SK-N-SH (cell line): ENCODE measurements at regions not wholly inside any gene's neighbourhood (a gene's known extent, or its start where the extent isn't known, plus 50 kb on each side); places are given as distances from the start of the nearest gene placed in this dataset.

Experiments used
- CTCF ChIA-PET: fragments of 300-600, 350-600 bp; formaldehyde crosslinking; extraction: SDS; loops from one replicate; lab custom pipeline; 2021; lab: Yijun Ruan, JAX
- POLR2A ChIA-PET: fragments of 350-600 bp; sonication (Branson Sonifier 250); formaldehyde crosslinking; extraction: SDS; loops from one replicate; lab custom pipeline; 2020; ENCODE audit warnings: antibody characterized with exemption, inconsistent platforms; lab: Yijun Ruan, JAX
- DNase-seq: peaks from one replicate; pipeline ENCODE4 v3.0.0; 2012
- H2AFZ ChIP-seq: fragments of 200-600 bp; sonication (generic); 2 replicates; pipeline ENCODE4 v1.8.1; 2016; ENCODE audit warnings: antibody characterized with exemption, mild to moderate bottlenecking, low read depth
- H3F3A ChIP-seq: fragments of 200-600 bp; sonication (generic); replicated peaks from 2 replicates; pipeline ENCODE3; 2016; ENCODE audit warnings: antibody characterized with exemption, mild to moderate bottlenecking; ENCODE audit not compliant: insufficient read depth
- H3K27ac ChIP-seq, 2 experiments: fragments of 200-500 bp in 1 of 2; fragments of 200-600 bp in 1 of 2; sonication (Bioruptor generic) in 1 of 2; sonication (generic), shearing (Covaris generic) in 1 of 2; 2 replicates each; pipeline versions ENCODE4 v1.5.1 to v1.6.1; 2014 to 2016; ENCODE audit warnings: low read depth in 2 of 2, inconsistent platforms in 1 of 2, low read length in 1 of 2, mild to moderate bottlenecking in 1 of 2, mixed read lengths in 1 of 2
- H3K27me3 ChIP-seq: fragments of 200-600 bp; sonication (generic), shearing (Covaris generic); 2 replicates; pipeline ENCODE4 v1.6.1; 2016; ENCODE audit warnings: mixed run types; ENCODE audit not compliant: insufficient read depth
- H3K36me3 ChIP-seq, 2 experiments: fragments of 200-500 bp in 1 of 2; fragments of 200-600 bp in 1 of 2; sonication (Bioruptor generic) in 1 of 2; sonication (generic) in 1 of 2; replicated peaks in 1 of 2; 2 replicates each; pipeline versions ENCODE3 to v1.5.1; 2014 to 2016; ENCODE audit warnings: low read length in 1 of 2, mild to moderate bottlenecking in 1 of 2; ENCODE audit not compliant: insufficient read depth in 2 of 2, control insufficient read depth in 1 of 2
- H3K4me1 ChIP-seq, 2 experiments: fragments of 200-500 bp in 1 of 2; fragments of 200-600 bp in 1 of 2; sonication (Bioruptor generic) in 1 of 2; sonication (generic), shearing (Covaris generic) in 1 of 2; 2 replicates each; pipeline versions ENCODE4 v1.5.1 to v1.6.1; 2014 to 2016; ENCODE audit warnings: low read depth in 1 of 2, low read length in 1 of 2, mixed run types in 1 of 2; ENCODE audit not compliant: insufficient read depth in 2 of 2, control insufficient read depth in 1 of 2
- H3K4me2 ChIP-seq: fragments of 200-600 bp; sonication (generic), shearing (Covaris generic); 2 replicates; pipeline ENCODE4 v1.6.1; 2017; ENCODE audit warnings: mixed run types
- H3K4me3 ChIP-seq, 2 experiments: fragments of 200-500 bp in 1 of 2; fragments of 200-600 bp in 1 of 2; sonication (Bioruptor generic) in 1 of 2; sonication (generic), shearing (Covaris generic) in 1 of 2; 2 replicates each; pipeline versions ENCODE4 v1.5.1 to v1.8.1; 2014 to 2016; ENCODE audit warnings: low read depth in 2 of 2, inconsistent platforms in 1 of 2, low read length in 1 of 2, mild to moderate bottlenecking in 1 of 2, mixed read lengths in 1 of 2, moderate library complexity in 1 of 2
- H3K79me2 ChIP-seq: fragments of 200-600 bp; sonication (generic); 2 replicates; pipeline ENCODE4 v1.8.1; 2017; ENCODE audit warnings: mild to moderate bottlenecking; ENCODE audit not compliant: insufficient read depth
- H3K9ac ChIP-seq: fragments of 200-600 bp; sonication (generic); 2 replicates; pipeline ENCODE4 v1.6.1; 2017; ENCODE audit warnings: mixed run types
- H3K9me2 ChIP-seq: fragments of 200-600 bp; sonication (generic); 2 replicates; pipeline ENCODE4 v1.6.1; 2017; ENCODE audit warnings: mixed run types
- H3K9me3 ChIP-seq: fragments of 200-600 bp; sonication (generic); 2 replicates; pipeline ENCODE4 v1.6.1; 2017; ENCODE audit warnings: mixed run types, mild to moderate bottlenecking, moderate library complexity
- H4K20me1 ChIP-seq: fragments of 200-600 bp; sonication (generic); 2 replicates; pipeline ENCODE4 v1.6.1; 2017; ENCODE audit warnings: mild to moderate bottlenecking, mixed run types; ENCODE audit not compliant: insufficient read depth
- CHD2 ChIP-seq: fragments of 150-350 bp; IDR thresholded peaks from 2 replicates; pipeline ENCODE4 v1.6.1; 2018; ENCODE audit warnings: low read length; ENCODE audit not compliant: partially characterized antibody
- GATA2 ChIP-seq: sonication (generic); formaldehyde crosslinking; IDR thresholded peaks from 2 replicates; pipeline ENCODE4 v1.5.0; 2020; ENCODE audit warnings: mild to moderate bottlenecking, missing genetic modification reagents
- JUND ChIP-seq: IDR thresholded peaks from 2 replicates; pipeline ENCODE4 v1.4.0; 2012
- MEF2A ChIP-seq: IDR thresholded peaks from 2 replicates; pipeline ENCODE4 v1.4.0; 2012; ENCODE audit warnings: low read depth, borderline replicate concordance
- MXI1 ChIP-seq: IDR thresholded peaks from 2 replicates; pipeline ENCODE4 v1.6.1; 2012; ENCODE audit warnings: mild to moderate bottlenecking, low read depth, low read length, improper control_type of control experiment
- NRF1 ChIP-seq: IDR thresholded peaks from 2 replicates; pipeline ENCODE4 v1.6.1; 2012; ENCODE audit warnings: low read depth, mild to moderate bottlenecking, low read length
- RFX5 ChIP-seq: IDR thresholded peaks from 2 replicates; pipeline ENCODE4 v1.6.1; 2012; ENCODE audit warnings: mild to moderate bottlenecking, improper control_type of control experiment, low read length
- SIN3A ChIP-seq: IDR thresholded peaks from 2 replicates; pipeline ENCODE4 v1.6.1; 2012; ENCODE audit warnings: low read depth, mild to moderate bottlenecking, low read length, moderate library complexity, borderline replicate concordance
- SMC3 ChIP-seq: IDR thresholded peaks from 2 replicates; pipeline ENCODE4 v1.6.1; 2012; ENCODE audit warnings: low read depth, low read length, improper control_type of control experiment
- TCF12 ChIP-seq: IDR thresholded peaks from 2 replicates; pipeline ENCODE4 v1.4.0; 2012
- USF2 ChIP-seq: fragments of 150-350 bp; IDR thresholded peaks from 2 replicates; pipeline ENCODE4 v1.6.1; 2017; ENCODE audit warnings: antibody characterized with exemption, low read length, low read depth, borderline replicate concordance
- YY1 ChIP-seq: IDR thresholded peaks from 2 replicates; pipeline ENCODE4 v1.4.0; 2012; ENCODE audit warnings: low read depth, mild to moderate bottlenecking
- WGBS: methylation state at CpG from one replicate; pipeline ENCODE4 v1.1.6; 2017; ENCODE audit warnings: low lambda C conversion rate; 5-methylcytosine and 5-hydroxymethylcytosine counted together
- TF ChIP-seq, protein P1 (sequence below): IDR thresholded peaks from 2 replicates; pipeline ENCODE4; 2012
- TF ChIP-seq, protein P2 (sequence below): IDR thresholded peaks from 2 replicates; pipeline ENCODE4 v1.6.1; 2012; ENCODE audit warnings: mild to moderate bottlenecking, low read depth, low read length, moderate library complexity
- TF ChIP-seq, protein P3 (sequence below): IDR thresholded peaks from 2 replicates; pipeline ENCODE4 v1.4.0; 2012; ENCODE audit warnings: low read depth, borderline replicate concordance

GRCh38 chr18:55152801-55153200 lies 193.5 kb upstream of the CCDC68 start:
- no peaks in the 10 kb centered on the region for H3K27me3 ChIP-seq
- no peaks in the 10 kb centered on the region for H4K20me1 ChIP-seq
- TF ChIP-seq, protein P1, sequence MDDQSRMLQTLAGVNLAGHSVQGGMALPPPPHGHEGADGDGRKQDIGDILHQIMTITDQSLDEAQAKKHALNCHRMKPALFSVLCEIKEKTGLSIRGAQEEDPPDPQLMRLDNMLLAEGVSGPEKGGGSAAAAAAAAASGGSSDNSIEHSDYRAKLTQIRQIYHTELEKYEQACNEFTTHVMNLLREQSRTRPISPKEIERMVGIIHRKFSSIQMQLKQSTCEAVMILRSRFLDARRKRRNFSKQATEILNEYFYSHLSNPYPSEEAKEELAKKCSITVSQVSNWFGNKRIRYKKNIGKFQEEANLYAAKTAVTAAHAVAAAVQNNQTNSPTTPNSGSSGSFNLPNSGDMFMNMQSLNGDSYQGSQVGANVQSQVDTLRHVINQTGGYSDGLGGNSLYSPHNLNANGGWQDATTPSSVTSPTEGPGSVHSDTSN: peak; percentile 53
- TF ChIP-seq MEF2A: no peak
- TF ChIP-seq CHD2: no peak
- no peak for TF ChIP-seq USF2
- peak; percentile 58; the same call in 1 of the 2 replicates for TF ChIP-seq YY1
- no peak for TF ChIP-seq GATA2 (CRISPR knock-in tag)
- no peak for TF ChIP-seq SMC3
- TF ChIP-seq RFX5: no peak
- TF ChIP-seq, protein P2, sequence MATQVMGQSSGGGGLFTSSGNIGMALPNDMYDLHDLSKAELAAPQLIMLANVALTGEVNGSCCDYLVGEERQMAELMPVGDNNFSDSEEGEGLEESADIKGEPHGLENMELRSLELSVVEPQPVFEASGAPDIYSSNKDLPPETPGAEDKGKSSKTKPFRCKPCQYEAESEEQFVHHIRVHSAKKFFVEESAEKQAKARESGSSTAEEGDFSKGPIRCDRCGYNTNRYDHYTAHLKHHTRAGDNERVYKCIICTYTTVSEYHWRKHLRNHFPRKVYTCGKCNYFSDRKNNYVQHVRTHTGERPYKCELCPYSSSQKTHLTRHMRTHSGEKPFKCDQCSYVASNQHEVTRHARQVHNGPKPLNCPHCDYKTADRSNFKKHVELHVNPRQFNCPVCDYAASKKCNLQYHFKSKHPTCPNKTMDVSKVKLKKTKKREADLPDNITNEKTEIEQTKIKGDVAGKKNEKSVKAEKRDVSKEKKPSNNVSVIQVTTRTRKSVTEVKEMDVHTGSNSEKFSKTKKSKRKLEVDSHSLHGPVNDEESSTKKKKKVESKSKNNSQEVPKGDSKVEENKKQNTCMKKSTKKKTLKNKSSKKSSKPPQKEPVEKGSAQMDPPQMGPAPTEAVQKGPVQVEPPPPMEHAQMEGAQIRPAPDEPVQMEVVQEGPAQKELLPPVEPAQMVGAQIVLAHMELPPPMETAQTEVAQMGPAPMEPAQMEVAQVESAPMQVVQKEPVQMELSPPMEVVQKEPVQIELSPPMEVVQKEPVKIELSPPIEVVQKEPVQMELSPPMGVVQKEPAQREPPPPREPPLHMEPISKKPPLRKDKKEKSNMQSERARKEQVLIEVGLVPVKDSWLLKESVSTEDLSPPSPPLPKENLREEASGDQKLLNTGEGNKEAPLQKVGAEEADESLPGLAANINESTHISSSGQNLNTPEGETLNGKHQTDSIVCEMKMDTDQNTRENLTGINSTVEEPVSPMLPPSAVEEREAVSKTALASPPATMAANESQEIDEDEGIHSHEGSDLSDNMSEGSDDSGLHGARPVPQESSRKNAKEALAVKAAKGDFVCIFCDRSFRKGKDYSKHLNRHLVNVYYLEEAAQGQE: no peak
- TF ChIP-seq JUND: peak; percentile 37
- 0 out of 2 replicates have a peak, but pooled peaks have one; percentile 20 for TF ChIP-seq TCF12
- no peak for TF ChIP-seq NRF1
- no peak for TF ChIP-seq SIN3A
- no peak overlapping the region for H3K4me2 ChIP-seq
- no peaks in the 10 kb centered on the region for H3K79me2 ChIP-seq
- H3K4me1 ChIP-seq: no peaks in the 10 kb centered on the region
- peak overlapping the region; percentile 12; the same call in 1 of the 2 replicates for H2AFZ ChIP-seq
- H3K36me3 ChIP-seq: no peaks in the 10 kb centered on the region
- ChIA-PET POLR2A (no interaction called here), CTCF (interaction anchor here (1.3 kb wide), 1 partner anchor 13 kb away, joined by 3 read pairs; no protein-coding TSS in a partner anchor)
- no peaks in the 10 kb centered on the region for H3K9me2 ChIP-seq
- WGBS: 13% methylated on average over 1 of the region's 1 CpG
- H3K4me3 ChIP-seq: no peak overlapping the region
- H3F3A ChIP-seq: peaks cover 3% of the 10 kb centered on the region
- no peak overlapping the region for H3K27ac ChIP-seq
- no peak for DNase-seq
- no peak overlapping the region for H3K9ac ChIP-seq
- no peaks in the 10 kb centered on the region for H3K9me3 ChIP-seq

- POLR2A ChIA-PET: no interaction called here
- H3K36me3 ChIP-seq: no peaks in the 10 kb centered on the region
Measured at GRCh38 chr18:55149994-55150393, 190.7 kb upstream of the CCDC68 start.

More at GRCh38 chr18:55149994-55150393, 190.7 kb upstream of the CCDC68 start:
- H3K9ac ChIP-seq: no peak overlapping the region
- H3K9me3 ChIP-seq: no peaks in the 10 kb centered on the region
- DNase-seq: no peak
- WGBS: 88% methylated on average over 6 of the region's 6 CpGs
- H3K4me2 ChIP-seq: no peak overlapping the region
- no peaks in the 10 kb centered on the region for H3K27me3 ChIP-seq
- H3K4me1 ChIP-seq: no peaks in the 10 kb centered on the region
- H4K20me1 ChIP-seq: no peaks in the 10 kb centered on the region
- no peak overlapping the region for H3K27ac ChIP-seq
- H2AFZ ChIP-seq: no peak overlapping the region
- no peaks in the 10 kb centered on the region for H3K79me2 ChIP-seq
- TF ChIP-seq GATA2 (CRISPR knock-in tag) (no peak), MXI1 (no peak)
- TF ChIP-seq, protein P3, sequence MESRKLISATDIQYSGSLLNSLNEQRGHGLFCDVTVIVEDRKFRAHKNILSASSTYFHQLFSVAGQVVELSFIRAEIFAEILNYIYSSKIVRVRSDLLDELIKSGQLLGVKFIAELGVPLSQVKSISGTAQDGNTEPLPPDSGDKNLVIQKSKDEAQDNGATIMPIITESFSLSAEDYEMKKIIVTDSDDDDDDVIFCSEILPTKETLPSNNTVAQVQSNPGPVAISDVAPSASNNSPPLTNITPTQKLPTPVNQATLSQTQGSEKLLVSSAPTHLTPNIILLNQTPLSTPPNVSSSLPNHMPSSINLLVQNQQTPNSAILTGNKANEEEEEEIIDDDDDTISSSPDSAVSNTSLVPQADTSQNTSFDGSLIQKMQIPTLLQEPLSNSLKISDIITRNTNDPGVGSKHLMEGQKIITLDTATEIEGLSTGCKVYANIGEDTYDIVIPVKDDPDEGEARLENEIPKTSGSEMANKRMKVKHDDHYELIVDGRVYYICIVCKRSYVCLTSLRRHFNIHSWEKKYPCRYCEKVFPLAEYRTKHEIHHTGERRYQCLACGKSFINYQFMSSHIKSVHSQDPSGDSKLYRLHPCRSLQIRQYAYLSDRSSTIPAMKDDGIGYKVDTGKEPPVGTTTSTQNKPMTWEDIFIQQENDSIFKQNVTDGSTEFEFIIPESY: no peak
- H3K9me2 ChIP-seq: no peaks in the 10 kb centered on the region
- CTCF ChIA-PET: no interaction called here
- no peak overlapping the region for H3K4me3 ChIP-seq
- H3F3A ChIP-seq: peaks cover 3% of the 10 kb centered on the region
